ENCODE measurements at regions not wholly inside any gene's neighbourhood (a gene's known extent, or its start where the extent isn't known, plus 50 kb on each side); places are given as distances from the start of the nearest gene placed in this dataset.

GRCh38 chr3:90180096-90180495 is 1072.7 kb downstream of the EPHA3 start:
- no peak for TF ChIP-seq ZNF621 (tag by site-specific recombination; IDR thresholded peaks at IDR 0.05)
- TF ChIP-seq ZNF626 (tag by site-specific recombination; IDR thresholded peaks at IDR 0.05), result no peak
- TF ChIP-seq TCF7L2 (IDR thresholded peaks at IDR 0.05; ENCODE audit: borderline replicate concordance, low read depth, low read length), result no peak
- no peak for TF ChIP-seq CTCF (tag by site-specific recombination; IDR thresholded peaks at IDR 0.05)

Measured in HEK293 (cell line).